Activated CD8-positive, alpha-beta T cell treated with anti-CD3 and anti-CD28 coated beads for 36 hours (primary cell): ENCODE measurements at regions not wholly inside any gene's neighbourhood (a gene's known extent, or its start where the extent isn't known, plus 50 kb on each side); places are given as distances from the start of the nearest gene placed in this dataset.

Experiments
- ATAC-seq: fragments of 200-7000 bp; cut with Tn5 transposase; one replicate; pipeline ENCODE4 v1.10.0; 2021; ENCODE audit warnings: mild to moderate bottlenecking, moderate library complexity
- CTCF ChIA-PET: fragments of 350-600 bp; sonication (Branson Sonifier 250); formaldehyde crosslinking; loops from one replicate; lab custom pipeline; 2021; ENCODE audit warnings: antibody characterized with exemption; lab: Charles Lee
- POLR2A ChIA-PET: fragments of 350-600 bp; sonication (Branson Sonifier 250); formaldehyde crosslinking; loops from one replicate; lab custom pipeline; 2021; ENCODE audit warnings: antibody characterized with exemption; lab: Charles Lee
- DNase-seq: peaks from one replicate; pipeline ENCODE4 v3.0.0-alpha.2; 2020
- H3K27ac Mint-ChIP-seq: one replicate; pipeline ENCODE4 v1.8.0; 2021; ENCODE audit warnings: mild to moderate bottlenecking, mixed read lengths
- H3K27me3 Mint-ChIP-seq: one replicate; pipeline ENCODE4 v1.8.0; 2021; ENCODE audit warnings: mixed read lengths
- H3K36me3 Mint-ChIP-seq: one replicate; pipeline ENCODE4 v1.8.0; 2021; ENCODE audit warnings: low read depth, mixed read lengths
- H3K4me1 Mint-ChIP-seq: one replicate; pipeline ENCODE4 v1.8.0; 2021; ENCODE audit warnings: low read depth, mixed read lengths
- H3K4me3 Mint-ChIP-seq: one replicate; pipeline ENCODE4 v1.8.0; 2021; ENCODE audit warnings: mild to moderate bottlenecking, moderate library complexity, mixed read lengths
- H3K9me3 Mint-ChIP-seq: one replicate; pipeline ENCODE4 v1.8.0; 2021; ENCODE audit warnings: mixed read lengths
- CTCF ChIP-seq: fragments of 200-600 bp; IDR thresholded peaks from one replicate; pipeline ENCODE4 v1.8.0; 2022; ENCODE audit warnings: antibody characterized with exemption, mild to moderate bottlenecking
- intact Hi-C: fragments of 100-400 bp; cut with micrococcal nuclease; formaldehyde crosslinking; loops from one replicate; pipeline ENCODE4 v1.10.0; 2022

DNA sequence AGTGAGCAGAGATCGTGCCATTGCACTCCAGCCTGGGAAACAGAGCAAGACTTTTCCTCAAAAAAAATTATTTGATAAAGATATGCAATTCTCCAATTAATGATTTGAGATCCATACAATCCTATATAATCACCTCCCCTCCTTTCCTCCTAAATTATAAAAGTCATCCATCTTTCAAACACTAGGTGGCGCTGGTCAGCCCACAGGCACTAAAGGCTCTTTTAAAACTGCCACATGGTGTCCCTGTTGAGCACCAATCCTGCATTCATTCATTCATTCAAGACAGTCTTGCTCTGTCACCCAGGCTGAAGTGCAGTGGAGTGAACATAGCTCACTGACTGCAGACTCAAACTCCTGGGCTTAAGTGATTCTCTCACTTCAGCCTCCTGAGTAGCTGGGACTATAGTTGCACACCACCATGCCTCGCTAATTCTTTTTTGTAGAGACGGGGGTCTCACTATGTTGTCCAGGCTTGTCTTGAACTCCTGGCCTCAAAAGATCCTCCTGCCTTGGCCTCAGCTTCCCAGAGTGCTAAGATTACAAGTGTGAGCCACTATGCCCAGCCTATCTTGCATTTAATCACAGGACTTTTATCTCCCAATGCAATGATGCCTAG, 58.7 kb upstream of the SLC2A12 start:
- Mint-ChIP-seq H3K27ac (no peak overlapping the region), H3K4me3 (no peak overlapping the region), H3K4me1 (peaks cover 4% of the 10 kb centered on the region), H3K36me3 (no peaks in the 10 kb centered on the region), H3K9me3 (no peaks in the 10 kb centered on the region), H3K27me3 (peaks cover 7% of the 10 kb centered on the region)
- peak; percentile 88 for TF ChIP-seq CTCF
- ChIA-PET POLR2A (no interaction called here), CTCF (interaction anchor here (0.8 to 4.3 kb wide), 30 partner anchors 10 to 829 kb away, joined by 3 to 61 read pairs (median 4); no protein-coding TSS in a partner anchor)
- intact Hi-C loops, result no loop called here
- ATAC-seq, result peak; percentile 85
- peak; percentile 66 for DNase-seq

GRCh38 chr6:134106702-134107101, 54.3 kb upstream of the SLC2A12 start:
- no peaks in the 10 kb centered on the region for H3K4me1 Mint-ChIP-seq
- ATAC-seq, result no peak
- no peaks in the 10 kb centered on the region for H3K9me3 Mint-ChIP-seq
- no peak for TF ChIP-seq CTCF
- POLR2A ChIA-PET, result no interaction called here
- CTCF ChIA-PET, result interaction anchor here (0.9 to 4.5 kb wide), 7 partner anchors 9 to 190 kb away, joined by 3 to 19 read pairs (median 4); no protein-coding TSS in a partner anchor
- peaks cover 4% of the 10 kb centered on the region for H3K27me3 Mint-ChIP-seq
- H3K4me3 Mint-ChIP-seq, result no peak overlapping the region
- no peak for DNase-seq
- intact Hi-C loops, result no loop called here
- H3K27ac Mint-ChIP-seq, result no peak overlapping the region
- no peaks in the 10 kb centered on the region for H3K36me3 Mint-ChIP-seq

DNA sequence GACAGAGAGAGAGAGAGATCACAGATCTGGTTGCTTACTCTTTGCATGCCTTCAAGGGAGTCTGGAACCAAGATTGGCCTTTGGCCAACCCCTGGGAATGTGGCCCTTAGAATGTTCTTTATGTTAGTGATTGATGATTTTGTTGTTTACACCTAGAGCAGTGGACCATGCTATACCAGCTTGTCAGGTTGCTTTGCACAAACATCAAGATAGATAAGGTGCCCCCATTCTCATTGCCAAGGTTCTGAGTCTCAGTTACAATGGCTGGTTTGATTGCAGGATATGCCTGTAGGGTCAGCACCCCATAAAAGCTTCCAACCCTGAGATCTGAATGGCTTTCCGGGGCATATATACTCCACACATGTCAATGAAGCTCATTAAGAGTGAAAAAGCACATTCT, 53.5 kb upstream of the SLC2A12 start:
- Mint-ChIP-seq H3K4me3 (no peak overlapping the region), H3K27me3 (peaks cover 7% of the 10 kb centered on the region), H3K27ac (no peak overlapping the region), H3K36me3 (no peaks in the 10 kb centered on the region), H3K9me3 (no peaks in the 10 kb centered on the region), H3K4me1 (no peaks in the 10 kb centered on the region)
- ATAC-seq, result no peak
- ChIA-PET POLR2A (no interaction called here), CTCF (interaction anchor here (1.2 to 12.7 kb wide), 4 partner anchors 9 to 182 kb away, joined by 3 to 410 read pairs (median 12); no protein-coding TSS in a partner anchor)
- intact Hi-C loops, result no loop called here
- TF ChIP-seq CTCF, result no peak
- no peak for DNase-seq

GRCh38 chr6:134103006-134103405, 50.6 kb upstream of the SLC2A12 start:
- ATAC-seq, result no peak

More at GRCh38 chr6:134103006-134103405, 50.6 kb upstream of the SLC2A12 start:
- H3K27ac Mint-ChIP-seq, result no peak overlapping the region
- DNase-seq, result no peak
- CTCF ChIA-PET, result interaction anchor here (1.0 to 12.7 kb wide), 9 partner anchors 8 to 837 kb away, joined by 3 to 410 read pairs (median 6); no protein-coding TSS in a partner anchor
- no peak for TF ChIP-seq CTCF
- no peaks in the 10 kb centered on the region for H3K36me3 Mint-ChIP-seq
- H3K27me3 Mint-ChIP-seq, result peaks cover 13% of the 10 kb centered on the region
- no peaks in the 10 kb centered on the region for H3K9me3 Mint-ChIP-seq
- POLR2A ChIA-PET, result no interaction called here
- no peaks in the 10 kb centered on the region for H3K4me1 Mint-ChIP-seq
- no peak overlapping the region for H3K4me3 Mint-ChIP-seq
- intact Hi-C loops, result no loop called here
